Activated CD4-positive, alpha-beta T cell treated with anti-CD3 and anti-CD28 coated beads, Interleukin-2, amount 50 U/mL, for 48 hours (primary cell): ENCODE measurements at regions not wholly inside any gene's neighbourhood (a gene's known extent, or its start where the extent isn't known, plus 50 kb on each side); places are given as distances from the start of the nearest gene placed in this dataset.
"Not testable (repeated sequence)": the region's sequence is repeated elsewhere in the genome, so short reads cannot be mapped to it uniquely, and the experiment has no call there.

Experiments used
- DNase-seq, 2 experiments: peaks; one replicate each; pipeline ENCODE4 v3.0.0-alpha.2; 2020

DNA sequence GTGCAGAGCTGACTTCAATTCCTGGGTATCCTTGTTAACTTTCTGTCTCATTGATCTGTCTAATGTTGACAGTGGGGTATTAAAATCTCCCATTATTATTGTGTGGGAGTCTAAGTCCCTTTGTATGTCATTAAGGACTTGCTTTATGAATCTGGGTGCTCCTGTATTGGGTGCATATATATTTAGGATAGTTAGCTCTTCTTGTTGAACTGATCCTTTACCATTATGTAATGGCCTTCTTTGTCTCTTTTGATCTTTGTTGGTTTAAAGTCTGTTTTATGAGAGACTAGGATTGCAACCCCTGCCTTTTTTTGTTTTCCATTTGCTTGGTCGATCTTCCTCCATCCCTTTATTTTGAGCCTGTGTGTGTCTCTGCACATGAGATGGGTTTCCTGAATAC, 5269.5 kb upstream of the TPTE start:
- not testable (repeated sequence) for DNase-seq
